SH-SY5Y (cell line): ENCODE measurements at regions not wholly inside any gene's neighbourhood (a gene's known extent, or its start where the extent isn't known, plus 50 kb on each side); places are given as distances from the start of the nearest gene placed in this dataset.

Source experiments
- GATA2 ChIP-seq: IDR thresholded peaks from 2 replicates; pipeline ENCODE4 v1.6.1; 2011; ENCODE audit warnings: mild to moderate bottlenecking, low read depth, low read length
- GATA3 ChIP-seq: IDR thresholded peaks from 2 replicates; pipeline ENCODE4 v1.6.1; 2011; ENCODE audit warnings: low read depth, mild to moderate bottlenecking, low read length, moderate library complexity

- TF ChIP-seq GATA2 (no peak), GATA3 (no peak)
These were observed 104.8 kb upstream of the KIT start for GRCh38 chr4:54553001-54553400.
